Right renal pelvis (tissue), 4 donors: ENCODE measurements at regions not wholly inside any gene's neighbourhood (a gene's known extent, or its start where the extent isn't known, plus 50 kb on each side); places are given as distances from the start of the nearest gene placed in this dataset.

ENCODE experiments used
- DNase-seq, 4 donors: peaks; one replicate each; pipeline ENCODE4 v3.0.0-alpha.2; 2013; ENCODE audit warnings: low read depth in 4 of 4, low spot score in 3 of 4, missing footprints in 1 of 4

- no peak for DNase-seq
Measured at GRCh38 chr17:34713687-34714086, 134.3 kb downstream of the TMEM132E start.

GRCh38 chr17:34712481-34713195 is 133.3 kb downstream of the TMEM132E start:
- no peak for DNase-seq

DNA sequence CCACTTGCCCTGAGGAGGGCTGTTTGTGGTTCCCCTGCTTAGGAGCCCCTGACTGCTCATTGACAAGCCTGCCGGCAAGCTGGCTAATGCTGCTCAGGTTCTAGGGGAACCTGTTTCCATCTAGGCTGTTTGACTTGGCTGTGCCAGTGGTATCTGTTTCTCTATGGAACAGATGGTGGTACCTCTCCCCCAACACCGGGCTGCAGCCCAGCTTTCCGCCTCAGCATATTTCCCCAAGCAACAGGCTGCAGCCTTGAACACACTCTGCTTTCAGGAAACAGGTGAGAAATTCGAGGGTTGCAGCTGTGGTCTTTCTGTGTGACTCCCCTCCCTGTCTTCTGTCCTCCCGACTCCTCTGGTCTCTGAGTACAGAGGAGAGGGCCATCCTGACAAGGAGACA is 132.3 kb downstream of the TMEM132E start:
- DNase-seq: no peak

DNA sequence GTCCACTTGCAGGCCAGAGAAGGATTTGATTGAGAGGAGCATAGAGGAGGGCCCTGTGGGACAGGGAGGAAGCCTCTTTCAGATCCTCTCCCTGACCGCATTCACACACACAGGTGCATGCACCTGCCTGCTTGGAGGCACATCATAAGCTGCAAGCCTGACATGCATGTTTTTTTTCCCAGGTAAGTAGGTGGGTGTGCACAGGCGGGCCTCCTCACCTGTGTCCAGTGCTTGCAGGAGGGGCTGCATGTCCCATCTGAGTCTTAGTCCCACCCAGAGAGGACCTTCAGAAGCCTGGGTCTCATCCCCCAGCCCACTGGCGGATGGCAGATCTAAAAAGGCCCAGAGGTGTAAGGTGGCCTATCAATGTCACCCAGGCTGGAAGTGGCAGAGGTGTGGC is 130.8 kb downstream of the TMEM132E start:
- DNase-seq: no peak

DNA sequence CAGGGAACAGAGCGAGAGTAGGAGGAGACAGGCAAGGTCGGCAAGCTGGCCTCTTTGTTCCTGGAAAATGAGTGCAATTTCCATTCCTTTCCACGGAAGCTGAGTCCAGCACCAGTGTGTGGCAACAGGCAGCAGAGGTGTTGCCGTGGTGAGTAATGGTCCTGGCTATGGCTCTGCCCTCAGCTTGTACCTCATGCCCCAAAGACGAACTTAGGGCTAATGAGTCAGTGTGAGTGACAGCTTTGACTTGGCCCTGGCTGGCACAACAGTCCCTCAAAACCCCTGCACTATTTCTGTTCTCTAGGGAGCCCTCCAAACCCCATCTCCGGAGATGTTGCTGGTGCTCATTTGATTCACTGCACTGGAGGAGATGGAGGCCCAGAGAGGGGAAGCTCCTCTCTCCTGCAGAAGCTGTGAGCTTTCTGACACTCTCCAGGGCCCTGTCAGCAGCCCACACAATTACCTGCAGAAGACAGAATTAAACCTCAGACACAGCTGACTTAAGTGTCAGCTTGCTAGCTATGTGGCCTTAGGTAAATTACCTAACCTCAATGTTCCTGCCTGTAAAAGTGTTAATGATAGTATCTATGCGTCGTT is 129.9 kb downstream of the TMEM132E start:
- no peak for DNase-seq

- peak in 3 of 4 donors; percentile 31 to 49 (median 48) for DNase-seq
Measured at GRCh38 chr17:34706029-34706428, 126.6 kb downstream of the TMEM132E start.

- peak; percentile 45 to 70 (median 64) for DNase-seq
Measured at GRCh38 chr17:34703533-34703932, 124.2 kb downstream of the TMEM132E start.

DNA sequence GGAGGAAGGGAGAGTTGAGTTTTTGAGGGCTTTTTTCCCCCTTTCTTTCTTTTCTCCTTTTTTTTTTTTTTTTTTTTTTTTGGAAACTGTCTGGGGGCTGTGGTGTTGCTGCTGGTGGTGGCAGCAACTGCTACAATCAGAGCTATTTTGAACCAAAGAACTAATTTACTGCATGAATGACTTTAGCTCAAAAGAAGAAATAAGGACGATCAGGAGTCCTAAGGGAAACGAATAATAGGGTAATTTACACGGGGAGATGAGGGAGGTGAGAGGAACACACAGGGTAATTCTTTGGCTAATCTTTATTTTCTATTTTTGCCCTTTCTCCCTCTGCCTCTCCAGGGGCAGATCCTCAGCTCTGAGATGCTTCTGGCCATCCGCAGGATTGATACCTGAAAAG is 119.8 kb downstream of the TMEM132E start:
- DNase-seq: no peak

- no peak for DNase-seq
Measured at GRCh38 chr17:34692920-34693319, 113.5 kb downstream of the TMEM132E start.
